ENCODE measurements at regions not wholly inside any gene's neighbourhood (a gene's known extent, or its start where the extent isn't known, plus 50 kb on each side); places are given as distances from the start of the nearest gene placed in this dataset.

DNA sequence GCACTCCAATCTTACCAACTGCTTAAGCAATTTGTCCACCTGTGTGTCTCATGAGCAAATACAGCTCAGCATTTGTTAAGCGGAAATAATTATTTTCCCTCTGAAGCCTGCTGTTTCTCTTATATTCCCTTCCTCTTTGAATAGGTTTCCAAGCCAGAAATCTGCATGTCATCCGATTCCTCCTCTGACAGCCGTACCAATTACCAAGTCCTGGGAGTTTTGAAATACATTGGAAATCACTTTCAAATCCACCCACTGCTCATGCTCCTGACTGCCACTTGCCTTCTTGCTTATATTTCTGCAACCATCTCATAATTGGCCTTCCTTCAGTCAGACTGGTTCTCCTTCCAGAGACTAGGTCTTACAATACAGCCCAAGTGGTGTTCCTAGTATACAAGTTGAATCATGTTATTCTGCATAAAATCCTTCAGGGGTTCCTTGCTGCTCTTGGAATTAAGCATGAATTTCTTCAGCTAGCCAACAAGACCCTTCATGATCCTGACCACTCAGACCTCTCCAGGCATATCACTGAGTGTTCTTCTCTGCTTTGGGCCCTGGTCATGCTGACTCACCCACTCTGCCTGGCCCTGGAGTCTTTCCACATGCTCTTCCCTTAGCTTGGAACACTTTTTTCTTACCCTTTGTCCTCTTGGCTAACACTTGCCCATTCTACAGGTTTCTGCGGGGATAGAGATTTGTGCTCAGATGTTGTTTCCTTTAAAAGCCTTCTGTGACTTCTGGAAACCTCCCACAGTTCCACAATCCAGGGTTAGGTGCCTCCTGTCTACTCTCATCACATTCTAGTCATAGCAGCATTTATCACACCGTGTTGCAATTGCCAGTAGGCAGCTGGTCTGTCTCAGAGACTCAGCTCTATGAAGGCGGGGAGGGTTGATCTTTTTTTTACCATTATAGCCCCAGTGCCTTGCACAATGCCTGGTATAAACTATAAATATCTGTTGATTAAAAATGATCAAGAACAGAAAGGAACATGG is 157.6 kb downstream of the ARL6IP6 start:
- H3K27ac ChIP-seq (ENCODE audit: insufficient read depth, low read length): no peak overlapping the region
- no peaks in the 10 kb centered on the region for H4K20me1 ChIP-seq (ENCODE audit: control insufficient read depth, extremely low read depth, insufficient read depth, low read length)
- no peak overlapping the region for H3K9ac ChIP-seq (ENCODE audit: insufficient read depth, low read length)
- H3K9me3 ChIP-seq (ENCODE audit: control insufficient read depth, insufficient read depth, low read depth, low read length): no peaks in the 10 kb centered on the region
- H3K4me2 ChIP-seq (ENCODE audit: extremely low read depth, insufficient read depth, low read length): no peak overlapping the region
- no peak overlapping the region for H2AFZ ChIP-seq (ENCODE audit: low read length)
- H3K36me3 ChIP-seq (ENCODE audit: control insufficient read depth, insufficient read depth, low read length): no peaks in the 10 kb centered on the region
- TF ChIP-seq, protein P1, sequence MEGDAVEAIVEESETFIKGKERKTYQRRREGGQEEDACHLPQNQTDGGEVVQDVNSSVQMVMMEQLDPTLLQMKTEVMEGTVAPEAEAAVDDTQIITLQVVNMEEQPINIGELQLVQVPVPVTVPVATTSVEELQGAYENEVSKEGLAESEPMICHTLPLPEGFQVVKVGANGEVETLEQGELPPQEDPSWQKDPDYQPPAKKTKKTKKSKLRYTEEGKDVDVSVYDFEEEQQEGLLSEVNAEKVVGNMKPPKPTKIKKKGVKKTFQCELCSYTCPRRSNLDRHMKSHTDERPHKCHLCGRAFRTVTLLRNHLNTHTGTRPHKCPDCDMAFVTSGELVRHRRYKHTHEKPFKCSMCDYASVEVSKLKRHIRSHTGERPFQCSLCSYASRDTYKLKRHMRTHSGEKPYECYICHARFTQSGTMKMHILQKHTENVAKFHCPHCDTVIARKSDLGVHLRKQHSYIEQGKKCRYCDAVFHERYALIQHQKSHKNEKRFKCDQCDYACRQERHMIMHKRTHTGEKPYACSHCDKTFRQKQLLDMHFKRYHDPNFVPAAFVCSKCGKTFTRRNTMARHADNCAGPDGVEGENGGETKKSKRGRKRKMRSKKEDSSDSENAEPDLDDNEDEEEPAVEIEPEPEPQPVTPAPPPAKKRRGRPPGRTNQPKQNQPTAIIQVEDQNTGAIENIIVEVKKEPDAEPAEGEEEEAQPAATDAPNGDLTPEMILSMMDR (conservative IDR thresholded peaks at IDR 0.05 in 1 of 2, IDR thresholded peaks at IDR 0.05 in 1 of 2; ENCODE audit: low read depth in 1 of 2, low read length in 2 of 2): no peak
- no peak for TF ChIP-seq EZH2 (IDR thresholded peaks at IDR 0.05; ENCODE audit: low read length, missing control alignments)
- H3K27me3 ChIP-seq (ENCODE audit: control insufficient read depth, insufficient read depth, low read length): no peaks in the 10 kb centered on the region
- DNase-seq (ENCODE audit: low read depth in 2 of 2): peak in 1 of 2 donors; percentile 36
- H3K4me1 ChIP-seq (ENCODE audit: control insufficient read depth, extremely low read depth, insufficient read depth, low read length): no peaks in the 10 kb centered on the region
- H3K4me3 ChIP-seq (replicated peaks in 1 of 4; ENCODE audit: control extremely low read depth in 1 of 4, insufficient read depth in 1 of 4, low read depth in 3 of 4, low read length in 4 of 4): no peak overlapping the region
- H3K79me2 ChIP-seq (ENCODE audit: control insufficient read depth, insufficient read depth, low read length): no peaks in the 10 kb centered on the region

DNA sequence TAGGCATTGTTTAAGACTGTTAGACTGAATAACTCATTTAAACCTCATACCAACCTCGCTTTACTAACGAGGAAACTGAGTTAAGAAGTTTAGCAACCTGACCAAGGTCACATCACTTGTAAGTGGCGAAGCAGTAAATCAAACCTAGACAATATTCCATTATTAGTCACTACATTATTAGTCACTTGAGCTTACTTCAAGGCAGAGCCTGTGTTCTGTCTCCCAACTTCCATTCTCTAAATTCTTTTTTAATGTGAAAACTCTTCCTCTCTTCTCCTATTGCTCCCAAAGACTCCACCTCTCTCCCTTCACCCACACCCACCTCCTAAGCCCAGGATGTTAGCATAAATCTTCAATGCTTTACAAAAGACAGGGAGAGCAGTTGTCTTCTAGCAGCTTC is 156.5 kb downstream of the ARL6IP6 start:
- no peaks in the 10 kb centered on the region for H3K4me1 ChIP-seq (ENCODE audit: control insufficient read depth, extremely low read depth, insufficient read depth, low read length)
- peak in 1 of 2 donors; percentile 50 for DNase-seq (ENCODE audit: low read depth in 2 of 2)
- H2AFZ ChIP-seq (ENCODE audit: low read length): no peak overlapping the region
- no peaks in the 10 kb centered on the region for H3K27me3 ChIP-seq (ENCODE audit: control insufficient read depth, insufficient read depth, low read length)
- no peaks in the 10 kb centered on the region for H3K9me3 ChIP-seq (ENCODE audit: control insufficient read depth, insufficient read depth, low read depth, low read length)
- H3K79me2 ChIP-seq (ENCODE audit: control insufficient read depth, insufficient read depth, low read length): no peaks in the 10 kb centered on the region
- no peak overlapping the region for H3K27ac ChIP-seq (ENCODE audit: insufficient read depth, low read length)
- no peak overlapping the region for H3K4me2 ChIP-seq (ENCODE audit: extremely low read depth, insufficient read depth, low read length)
- no peaks in the 10 kb centered on the region for H4K20me1 ChIP-seq (ENCODE audit: control insufficient read depth, extremely low read depth, insufficient read depth, low read length)
- no peak overlapping the region for H3K9ac ChIP-seq (ENCODE audit: insufficient read depth, low read length)
- TF ChIP-seq, protein P1 (conservative IDR thresholded peaks at IDR 0.05 in 1 of 2, IDR thresholded peaks at IDR 0.05 in 1 of 2; ENCODE audit: low read depth in 1 of 2, low read length in 2 of 2): no peak
- TF ChIP-seq EZH2 (IDR thresholded peaks at IDR 0.05; ENCODE audit: low read length, missing control alignments): no peak
- no peak overlapping the region for H3K4me3 ChIP-seq (replicated peaks in 1 of 4; ENCODE audit: control extremely low read depth in 1 of 4, insufficient read depth in 1 of 4, low read depth in 3 of 4, low read length in 4 of 4)
- H3K36me3 ChIP-seq (ENCODE audit: control insufficient read depth, insufficient read depth, low read length): no peaks in the 10 kb centered on the region

DNA sequence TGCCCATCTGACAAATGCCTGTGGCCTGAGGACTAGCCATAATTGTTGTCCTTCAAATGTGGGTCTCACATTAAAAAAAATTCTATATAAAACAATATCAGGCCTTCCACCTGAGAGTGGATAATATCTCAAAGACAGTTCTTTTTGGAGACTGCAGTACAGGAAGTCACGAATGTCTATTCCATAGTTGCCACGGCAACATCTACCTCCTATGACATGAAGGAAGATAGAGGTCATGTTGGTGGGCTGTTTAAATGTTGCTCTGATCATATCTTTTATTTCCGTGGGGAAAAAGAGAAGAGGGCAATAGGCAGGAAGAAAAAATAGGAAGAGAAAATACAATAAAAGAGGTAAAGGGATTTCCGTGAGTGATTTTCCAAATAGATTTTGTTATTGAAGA is 151.8 kb downstream of the ARL6IP6 start:
- Histone ChIP-seq H3K4me2 (ENCODE audit: extremely low read depth, insufficient read depth, low read length) (no peak overlapping the region), H3K79me2 (ENCODE audit: control insufficient read depth, insufficient read depth, low read length) (no peaks in the 10 kb centered on the region), H3K4me3 (replicated peaks in 1 of 4; ENCODE audit: control extremely low read depth in 1 of 4, insufficient read depth in 1 of 4, low read depth in 3 of 4, low read length in 4 of 4) (no peak overlapping the region), H4K20me1 (ENCODE audit: control insufficient read depth, extremely low read depth, insufficient read depth, low read length) (no peaks in the 10 kb centered on the region), H3K9me3 (ENCODE audit: control insufficient read depth, insufficient read depth, low read depth, low read length) (no peaks in the 10 kb centered on the region), H3K36me3 (ENCODE audit: control insufficient read depth, insufficient read depth, low read length) (no peaks in the 10 kb centered on the region), H3K9ac (ENCODE audit: insufficient read depth, low read length) (no peak overlapping the region), H3K27me3 (ENCODE audit: control insufficient read depth, insufficient read depth, low read length) (no peaks in the 10 kb centered on the region), H3K27ac (ENCODE audit: insufficient read depth, low read length) (no peak overlapping the region), H3K4me1 (ENCODE audit: control insufficient read depth, extremely low read depth, insufficient read depth, low read length) (no peaks in the 10 kb centered on the region), H2AFZ (ENCODE audit: low read length) (no peak overlapping the region)
- no peak for DNase-seq (ENCODE audit: low read depth in 2 of 2)
- TF ChIP-seq EZH2 (IDR thresholded peaks at IDR 0.05; ENCODE audit: low read length, missing control alignments): no peak
- TF ChIP-seq, protein P1 (conservative IDR thresholded peaks at IDR 0.05 in 1 of 2, IDR thresholded peaks at IDR 0.05 in 1 of 2; ENCODE audit: low read depth in 1 of 2, low read length in 2 of 2): no peak

All from fibroblast of lung (primary cell).